DMS153 treated with DMSO at 0.1 percent for 48 hours (cell line): ENCODE measurements at regions not wholly inside any gene's neighbourhood (a gene's known extent, or its start where the extent isn't known, plus 50 kb on each side); places are given as distances from the start of the nearest gene placed in this dataset.

Experiments
- DNase-seq: peaks from one replicate; lab custom pipeline; 2025; ENCODE audit not compliant: unreplicated experiment; lab: John Stamatoyannopoulos, UW

DNA sequence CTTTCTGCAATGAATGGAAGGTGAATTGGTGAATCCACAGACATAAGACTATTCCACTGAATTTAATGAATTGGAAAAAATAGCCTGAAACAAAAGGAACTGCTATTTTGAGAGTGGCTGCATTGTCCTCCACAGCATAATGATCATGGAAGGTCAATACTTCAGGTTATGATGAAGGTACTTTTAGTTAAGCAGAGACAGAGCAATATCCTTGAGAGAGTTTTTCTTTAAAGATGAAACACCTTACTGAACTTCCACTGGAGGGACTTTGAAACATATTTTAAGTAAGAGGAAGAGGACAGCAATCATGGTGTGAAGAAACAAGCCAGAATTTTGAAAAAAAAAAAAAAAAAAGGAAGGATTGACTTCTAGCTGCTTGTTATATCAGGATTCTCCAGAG, 68.8 kb upstream of the DPP10 start:
- no peak for DNase-seq

DNA sequence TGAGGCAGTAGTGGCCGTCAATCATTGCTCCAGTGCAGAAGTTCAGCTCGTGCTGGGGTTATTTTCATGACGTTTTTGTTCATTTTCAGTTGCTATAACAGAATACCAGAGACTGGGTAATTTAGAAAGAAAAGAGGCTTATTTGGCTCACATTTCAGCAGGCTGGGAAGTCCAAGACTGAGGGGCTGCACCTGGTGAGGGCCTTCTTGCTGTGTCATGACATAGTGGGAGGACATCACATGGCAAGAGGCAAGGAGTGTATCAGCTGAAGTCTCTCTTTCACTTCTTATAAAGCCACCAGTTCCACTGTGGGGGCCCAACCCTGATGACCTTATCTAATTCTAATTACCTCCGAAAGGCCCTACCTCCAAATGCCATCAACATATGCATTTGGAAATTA, 58.0 kb upstream of the DPP10 start:
- DNase-seq: no peak

DNA sequence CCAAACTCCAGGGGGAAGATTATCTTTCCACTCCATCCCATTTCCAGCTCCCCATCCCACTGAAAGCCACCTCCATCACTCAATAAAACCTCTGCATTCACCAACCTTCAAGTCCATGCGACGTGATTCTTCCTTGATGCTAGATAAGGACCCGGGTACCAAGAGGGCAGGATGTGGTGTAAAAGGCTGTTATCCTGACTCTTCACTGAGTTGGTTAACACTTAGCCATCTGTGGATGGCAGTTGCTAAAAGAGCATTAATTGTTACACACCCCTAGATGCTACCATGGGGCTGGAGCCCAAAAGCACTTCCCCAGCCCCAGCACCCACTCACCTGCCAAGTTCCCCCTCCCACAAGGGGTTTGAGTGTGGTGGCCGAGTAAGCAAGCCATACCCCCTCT, 53.4 kb upstream of the DPP10 start:
- DNase-seq: no peak
